ENCODE measurements at regions not wholly inside any gene's neighbourhood (a gene's known extent, or its start where the extent isn't known, plus 50 kb on each side); places are given as distances from the start of the nearest gene placed in this dataset.

GRCh38 chr7:132641238-132641637 is 65.0 kb upstream of the PLXNA4 start:
- H3K9me3 Mint-ChIP-seq = no peaks in the 10 kb centered on the region
- no peak for TF ChIP-seq CTCF (IDR thresholded peaks at IDR 0.05; ENCODE audit: unreplicated experiment in 3 of 3)

GRCh38 chr7:132639983-132640382 is 63.7 kb upstream of the PLXNA4 start:
- H3K4me1 Mint-ChIP-seq = no peaks in the 10 kb centered on the region
- no peak for TF ChIP-seq CTCF (IDR thresholded peaks at IDR 0.05; ENCODE audit: unreplicated experiment in 3 of 3)
- peaks cover 16% of the 10 kb centered on the region for H3K27me3 Mint-ChIP-seq (ENCODE audit: low read depth)
- no peak overlapping the region for H3K27ac Mint-ChIP-seq
- H3K4me3 Mint-ChIP-seq = no peak overlapping the region
- no peaks in the 10 kb centered on the region for H3K36me3 Mint-ChIP-seq (ENCODE audit: low read depth)
- no peaks in the 10 kb centered on the region for H3K9me3 Mint-ChIP-seq

More at GRCh38 chr7:132641238-132641637, 65.0 kb upstream of the PLXNA4 start:
- no peaks in the 10 kb centered on the region for H3K36me3 Mint-ChIP-seq (ENCODE audit: low read depth)
- H3K4me3 Mint-ChIP-seq = no peak overlapping the region
- H3K27me3 Mint-ChIP-seq (ENCODE audit: low read depth) = peaks cover 11% of the 10 kb centered on the region
- H3K27ac Mint-ChIP-seq = no peak overlapping the region
- H3K4me1 Mint-ChIP-seq = no peaks in the 10 kb centered on the region

GRCh38 chr7:132638000-132638399 is 61.7 kb upstream of the PLXNA4 start:
- Mint-ChIP-seq H3K9me3 (no peaks in the 10 kb centered on the region), H3K27ac (no peak overlapping the region), H3K4me1 (no peaks in the 10 kb centered on the region), H3K36me3 (ENCODE audit: low read depth) (no peaks in the 10 kb centered on the region), H3K4me3 (no peak overlapping the region), H3K27me3 (ENCODE audit: low read depth) (peaks cover 20% of the 10 kb centered on the region)
- TF ChIP-seq CTCF (IDR thresholded peaks at IDR 0.05; ENCODE audit: unreplicated experiment in 3 of 3) = no peak

GRCh38 chr7:132636581-132636980 is 60.3 kb upstream of the PLXNA4 start:
- Mint-ChIP-seq H3K27me3 (ENCODE audit: low read depth) (peaks cover 20% of the 10 kb centered on the region), H3K36me3 (ENCODE audit: low read depth) (no peaks in the 10 kb centered on the region), H3K4me1 (no peaks in the 10 kb centered on the region), H3K27ac (no peak overlapping the region), H3K4me3 (no peak overlapping the region), H3K9me3 (no peaks in the 10 kb centered on the region)
- no peak for TF ChIP-seq CTCF (IDR thresholded peaks at IDR 0.05; ENCODE audit: unreplicated experiment in 3 of 3)

GRCh38 chr7:132635127-132635526 is 58.9 kb upstream of the PLXNA4 start:
- no peak overlapping the region for H3K27ac Mint-ChIP-seq
- no peaks in the 10 kb centered on the region for H3K9me3 Mint-ChIP-seq
- H3K36me3 Mint-ChIP-seq (ENCODE audit: low read depth) = no peaks in the 10 kb centered on the region
- peaks cover 20% of the 10 kb centered on the region for H3K27me3 Mint-ChIP-seq (ENCODE audit: low read depth)
- no peak overlapping the region for H3K4me3 Mint-ChIP-seq
- no peak for TF ChIP-seq CTCF (IDR thresholded peaks at IDR 0.05; ENCODE audit: unreplicated experiment in 3 of 3)
- no peaks in the 10 kb centered on the region for H3K4me1 Mint-ChIP-seq

- H3K4me1 Mint-ChIP-seq = no peaks in the 10 kb centered on the region
- H3K27me3 Mint-ChIP-seq (ENCODE audit: low read depth) = peaks cover 10% of the 10 kb centered on the region
- H3K27ac Mint-ChIP-seq = no peak overlapping the region
- H3K9me3 Mint-ChIP-seq = no peaks in the 10 kb centered on the region
- H3K36me3 Mint-ChIP-seq (ENCODE audit: low read depth) = no peaks in the 10 kb centered on the region
- no peak overlapping the region for H3K4me3 Mint-ChIP-seq
- no peak for TF ChIP-seq CTCF (IDR thresholded peaks at IDR 0.05; ENCODE audit: unreplicated experiment in 3 of 3)
Measured at GRCh38 chr7:132630834-132631233, 54.6 kb upstream of the PLXNA4 start.

All from nephron (organoid).